ENCODE measurements at regions not wholly inside any gene's neighbourhood (a gene's known extent, or its start where the extent isn't known, plus 50 kb on each side); places are given as distances from the start of the nearest gene placed in this dataset.

GRCh38 chr14:54209511-54210250 is 187.1 kb upstream of the CDKN3 start:
- Mint-ChIP-seq H3K27ac (no peak overlapping the region), H3K9me3 (peaks cover 0 to 2% (median 0%) of the 10 kb centered on the region in 9 donors), H3K4me3 (no peak overlapping the region), H3K27me3 (peaks cover 11 to 45% (median 27%) of the 10 kb centered on the region in 5 donors), H3K4me1 (peaks cover 0 to 2% (median 0%) of the 10 kb centered on the region in 4 donors), H3K36me3 (peaks cover 0 to 4% (median 0%) of the 10 kb centered on the region in 3 donors)
- POLR2A ChIA-PET = no interaction called here
- no peak for ATAC-seq
- no peak for DNase-seq

GRCh38 chr14:54211551-54212308 is 185.1 kb upstream of the CDKN3 start:
- DNase-seq (no peak), ATAC-seq (no peak)
- POLR2A ChIA-PET = no interaction called here
- H3K27ac Mint-ChIP-seq = no peak overlapping the region
- H3K9me3 Mint-ChIP-seq = peaks cover 0 to 2% (median 0%) of the 10 kb centered on the region in 9 donors
- H3K4me1 Mint-ChIP-seq = peaks cover 0 to 2% (median 0%) of the 10 kb centered on the region in 4 donors
- peaks cover 0 to 4% (median 0%) of the 10 kb centered on the region in 3 donors for H3K36me3 Mint-ChIP-seq
- H3K27me3 Mint-ChIP-seq = peaks cover 6 to 42% (median 25%) of the 10 kb centered on the region in 5 donors
- H3K4me3 Mint-ChIP-seq = no peak overlapping the region

- H3K9me3 Mint-ChIP-seq = peaks cover 0 to 4% (median 0%) of the 10 kb centered on the region in 9 donors
- no peak for ATAC-seq
- peaks cover 13 to 40% (median 27%) of the 10 kb centered on the region in 5 donors for H3K27me3 Mint-ChIP-seq
- POLR2A ChIA-PET = no interaction called here
- DNase-seq = no peak
- no peak overlapping the region for H3K27ac Mint-ChIP-seq
- no peak overlapping the region for H3K4me3 Mint-ChIP-seq
- H3K4me1 Mint-ChIP-seq = peaks cover 0 to 4% (median 0%) of the 10 kb centered on the region in 4 donors
- H3K36me3 Mint-ChIP-seq = peaks cover 0 to 4% (median 0%) of the 10 kb centered on the region in 3 donors
These were observed 183.3 kb upstream of the CDKN3 start for GRCh38 chr14:54213536-54213935.

- Mint-ChIP-seq H3K27me3 (peaks cover 22 to 55% (median 41%) of the 10 kb centered on the region in 5 donors), H3K36me3 (peaks cover 0 to 4% (median 0%) of the 10 kb centered on the region in 3 donors)
These were observed 180.0 kb upstream of the CDKN3 start for GRCh38 chr14:54216827-54217226.

GRCh38 chr14:54219261-54220070 is 177.3 kb upstream of the CDKN3 start:
- H3K4me1 Mint-ChIP-seq = peaks cover 5 to 22% (median 17%) of the 10 kb centered on the region in 4 donors
- ATAC-seq = peak in 1 of 2 donors; percentile 23
- POLR2A ChIA-PET = no interaction called here
- peak overlapping the region in 9 of 10 donors; percentile 2 to 84 (median 82) for H3K4me3 Mint-ChIP-seq
- H3K27ac Mint-ChIP-seq = no peak overlapping the region
- peaks cover 0 to 3% (median 0%) of the 10 kb centered on the region in 9 donors for H3K9me3 Mint-ChIP-seq
- no peaks in the 10 kb centered on the region for H3K36me3 Mint-ChIP-seq
- no peak for DNase-seq
- H3K27me3 Mint-ChIP-seq = peaks cover 34 to 69% (median 57%) of the 10 kb centered on the region in 5 donors

More at GRCh38 chr14:54216827-54217226, 180.0 kb upstream of the CDKN3 start:
- DNase-seq (no peak), ATAC-seq (no peak)
- Mint-ChIP-seq H3K27ac (no peak overlapping the region), H3K9me3 (peaks cover 0 to 3% (median 0%) of the 10 kb centered on the region in 9 donors), H3K4me3 (no peak overlapping the region), H3K4me1 (peaks cover 5 to 22% (median 17%) of the 10 kb centered on the region in 4 donors)
- POLR2A ChIA-PET = no interaction called here

GRCh38 chr14:54220071-54220703 is 176.6 kb upstream of the CDKN3 start:
- peak in 1 of 2 donors; percentile 32 for ATAC-seq
- Mint-ChIP-seq H3K4me3 (peak overlapping the region; percentile 2 to 84 (median 81)), H3K36me3 (no peaks in the 10 kb centered on the region), H3K27ac (no peak overlapping the region), H3K27me3 (peaks cover 34 to 69% (median 57%) of the 10 kb centered on the region in 5 donors), H3K9me3 (peaks cover 0 to 3% (median 0%) of the 10 kb centered on the region in 9 donors), H3K4me1 (peaks cover 5 to 22% (median 17%) of the 10 kb centered on the region in 4 donors)
- POLR2A ChIA-PET = no interaction called here
- no peak for DNase-seq

GRCh38 chr14:54220704-54221431 is 175.9 kb upstream of the CDKN3 start:
- no peak for ATAC-seq
- H3K4me1 Mint-ChIP-seq = peaks cover 5 to 22% (median 17%) of the 10 kb centered on the region in 4 donors
- POLR2A ChIA-PET = no interaction called here
- DNase-seq = no peak
- peaks cover 0 to 3% (median 0%) of the 10 kb centered on the region in 9 donors for H3K9me3 Mint-ChIP-seq
- no peaks in the 10 kb centered on the region for H3K36me3 Mint-ChIP-seq
- H3K4me3 Mint-ChIP-seq = peak overlapping the region in 6 of 10 donors; percentile 80 to 84 (median 82)
- peaks cover 34 to 69% (median 57%) of the 10 kb centered on the region in 5 donors for H3K27me3 Mint-ChIP-seq
- H3K27ac Mint-ChIP-seq = no peak overlapping the region

- no peaks in the 10 kb centered on the region for H3K36me3 Mint-ChIP-seq
- no peak overlapping the region for H3K27ac Mint-ChIP-seq
- H3K4me3 Mint-ChIP-seq = no peak overlapping the region
- H3K4me1 Mint-ChIP-seq = peaks cover 5 to 22% (median 17%) of the 10 kb centered on the region in 4 donors
- H3K9me3 Mint-ChIP-seq = peaks cover 0 to 3% (median 0%) of the 10 kb centered on the region in 9 donors
- ATAC-seq = no peak
- peaks cover 34 to 68% (median 53%) of the 10 kb centered on the region in 5 donors for H3K27me3 Mint-ChIP-seq
- DNase-seq = no peak
- POLR2A ChIA-PET = no interaction called here
These were observed 175.4 kb upstream of the CDKN3 start for GRCh38 chr14:54221432-54221803.

GRCh38 chr14:54221971-54222370 is 174.8 kb upstream of the CDKN3 start:
- POLR2A ChIA-PET = no interaction called here
- no peak overlapping the region for H3K4me3 Mint-ChIP-seq
- ATAC-seq = no peak
- peaks cover 0 to 2% (median 0%) of the 10 kb centered on the region in 9 donors for H3K9me3 Mint-ChIP-seq
- H3K4me1 Mint-ChIP-seq = peaks cover 3 to 22% (median 17%) of the 10 kb centered on the region in 4 donors
- no peak for DNase-seq
- H3K36me3 Mint-ChIP-seq = no peaks in the 10 kb centered on the region
- no peak overlapping the region for H3K27ac Mint-ChIP-seq
- peaks cover 32 to 62% (median 50%) of the 10 kb centered on the region in 5 donors for H3K27me3 Mint-ChIP-seq

- Mint-ChIP-seq H3K27ac (no peak overlapping the region), H3K36me3 (no peaks in the 10 kb centered on the region), H3K9me3 (peaks cover 0 to 6% (median 0%) of the 10 kb centered on the region in 9 donors), H3K4me3 (no peak overlapping the region), H3K4me1 (peaks cover 3 to 20% (median 17%) of the 10 kb centered on the region in 4 donors), H3K27me3 (peaks cover 27 to 66% (median 37%) of the 10 kb centered on the region in 5 donors)
- no peak for DNase-seq
- no peak for ATAC-seq
- POLR2A ChIA-PET = no interaction called here
These were observed 172.9 kb upstream of the CDKN3 start for GRCh38 chr14:54223831-54224402.

GRCh38 chr14:54225457-54226060 is 171.2 kb upstream of the CDKN3 start:
- Mint-ChIP-seq H3K9me3 (peaks cover 0 to 6% (median 0%) of the 10 kb centered on the region in 9 donors), H3K27me3 (peaks cover 22 to 60% (median 23%) of the 10 kb centered on the region in 5 donors), H3K4me1 (peaks cover 0 to 4% (median 3%) of the 10 kb centered on the region in 4 donors), H3K36me3 (no peaks in the 10 kb centered on the region), H3K4me3 (no peak overlapping the region), H3K27ac (no peak overlapping the region)
- ATAC-seq = no peak
- POLR2A ChIA-PET = no interaction called here
- DNase-seq = no peak

All from naive thymus-derived CD8-positive, alpha-beta T cell (primary cell).